Caco-2 (cell line): ENCODE measurements at regions not wholly inside any gene's neighbourhood (a gene's known extent, or its start where the extent isn't known, plus 50 kb on each side); places are given as distances from the start of the nearest gene placed in this dataset.

Experiments
- BruUV-seq: library from RNA; stranded (reverse); fragments of 400-500 nt; replicated peaks from 2 replicates; lab custom pipeline; 2021; lab: Mats Ljungman, UMichigan
- CTCF ChIA-PET: fragments of 300-600 bp; sonication (Branson Sonifier 250); formaldehyde crosslinking; loops from one replicate; lab custom pipeline; 2022; ENCODE audit warnings: antibody characterized with exemption; lab: Charles Lee
- POLR2A ChIA-PET: fragments of 300-600 bp; sonication (Branson Sonifier 250); formaldehyde crosslinking; loops from one replicate; lab custom pipeline; 2022; ENCODE audit warnings: antibody characterized with exemption; lab: Charles Lee
- DNase-seq, 2 experiments: peaks; one replicate each; pipeline versions ENCODE4 v3.0.0 to v3.0.0-alpha.2; 2020 to 2022
- H3K27me3 ChIP-seq: replicated peaks from 2 replicates; pipeline ENCODE4 v1.6.0; 2011; ENCODE audit warnings: low read length; ENCODE audit not compliant: control insufficient read depth, insufficient read depth
- H3K36me3 ChIP-seq: 2 replicates; pipeline ENCODE4 v1.5.1; 2011; ENCODE audit warnings: low read length; ENCODE audit not compliant: control insufficient read depth, insufficient read depth
- H3K4me1 ChIP-seq: fragments of 250-450 bp; sonication (Bioruptor Pico); 2 replicates; pipeline ENCODE4 v1.5.1; 2020; ENCODE audit warnings: mild to moderate bottlenecking
- H3K4me3 ChIP-seq: 2 replicates; pipeline ENCODE4 v1.5.1; 2011; ENCODE audit warnings: low read depth, mild to moderate bottlenecking, control low read depth, low read length
- H3K9me3 ChIP-seq: fragments of 250-450 bp; sonication (Bioruptor Pico); 2 replicates; pipeline ENCODE4 v1.5.1; 2020; ENCODE audit warnings: mild to moderate bottlenecking, moderate library complexity
- H3K27ac Mint-ChIP-seq: one replicate; pipeline ENCODE4 v1.8.0; 2022; ENCODE audit warnings: mixed read lengths; ENCODE audit not compliant: unreplicated experiment
- H3K27me3 Mint-ChIP-seq: one replicate; pipeline ENCODE4 v1.8.0; 2022; ENCODE audit warnings: mixed read lengths; ENCODE audit not compliant: insufficient read depth, unreplicated experiment
- H3K36me3 Mint-ChIP-seq: one replicate; pipeline ENCODE4 v1.8.0; 2022; ENCODE audit warnings: mild to moderate bottlenecking, mixed read lengths; ENCODE audit not compliant: insufficient read depth, unreplicated experiment
- H3K4me1 Mint-ChIP-seq: one replicate; pipeline ENCODE4 v1.8.0; 2022; ENCODE audit warnings: low read depth, mixed read lengths; ENCODE audit not compliant: unreplicated experiment
- H3K4me3 Mint-ChIP-seq: one replicate; pipeline ENCODE4 v1.8.0; 2022; ENCODE audit warnings: mild to moderate bottlenecking, moderate library complexity, mixed read lengths; ENCODE audit not compliant: unreplicated experiment
- H3K9me3 Mint-ChIP-seq: one replicate; pipeline ENCODE4 v1.8.0; 2022; ENCODE audit warnings: mixed read lengths; ENCODE audit not compliant: unreplicated experiment
- intact Hi-C: fragments of 100-400 bp; cut with micrococcal nuclease; formaldehyde crosslinking; loops from one replicate; pipeline ENCODE4 v1.10.0; 2022; ENCODE audit not compliant: unreplicated experiment
- TF ChIP-seq, protein P1 (sequence below), 2 experiments: fragments of 200-600 bp in 1 of 2; IDR thresholded peaks; 1 replicate in 1 of 2; 2 replicates in 1 of 2; pipeline versions ENCODE4 v1.5.1 to v1.8.0; 2011 to 2022; ENCODE audit warnings: antibody characterized with exemption in 1 of 2, control low read depth in 1 of 2, inconsistent platforms in 1 of 2, low read depth in 1 of 2, low read length in 1 of 2, mild to moderate bottlenecking in 1 of 2, moderate library complexity in 1 of 2; ENCODE audit not compliant: insufficient read depth in 1 of 2, severe bottlenecking in 1 of 2, unreplicated experiment in 1 of 2

DNA sequence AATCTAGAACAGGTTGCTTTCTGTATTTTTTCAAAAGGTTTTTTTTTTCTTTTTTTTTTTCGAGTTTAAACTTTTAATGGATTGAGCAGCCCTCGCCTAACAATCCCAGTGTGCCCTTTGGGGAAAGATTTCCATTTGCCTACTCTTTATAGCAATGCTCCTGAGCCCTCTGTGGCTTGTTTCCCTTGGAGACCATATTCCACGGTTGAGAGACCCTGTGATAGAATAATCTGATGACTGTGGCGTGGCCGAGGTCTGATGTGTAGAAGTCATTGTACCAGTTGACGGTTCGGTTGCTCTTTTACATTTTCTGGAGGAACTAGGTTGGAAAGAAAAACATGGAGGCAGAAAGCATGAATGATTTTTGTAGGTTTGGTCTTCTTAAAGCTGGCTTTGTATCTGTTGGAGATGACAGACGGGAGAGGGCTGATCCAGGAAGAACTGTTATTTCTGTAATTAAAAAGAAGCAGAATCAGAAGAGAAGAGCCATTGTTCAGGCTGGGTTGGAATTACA is 305.7 kb upstream of the NRIP1 start:
- Mint-ChIP-seq H3K27me3 (no peaks in the 10 kb centered on the region), H3K4me1 (peaks cover 5% of the 10 kb centered on the region), H3K27ac (no peak overlapping the region), H3K9me3 (peaks cover 10% of the 10 kb centered on the region), H3K36me3 (no peaks in the 10 kb centered on the region), H3K4me3 (no peak overlapping the region)
- POLR2A ChIA-PET = no interaction called here
- Histone ChIP-seq H3K27me3 (no peaks in the 10 kb centered on the region), H3K4me1 (no peaks in the 10 kb centered on the region), H3K4me3 (no peak overlapping the region), H3K9me3 (no peaks in the 10 kb centered on the region), H3K36me3 (no peaks in the 10 kb centered on the region)
- TF ChIP-seq, protein P1, sequence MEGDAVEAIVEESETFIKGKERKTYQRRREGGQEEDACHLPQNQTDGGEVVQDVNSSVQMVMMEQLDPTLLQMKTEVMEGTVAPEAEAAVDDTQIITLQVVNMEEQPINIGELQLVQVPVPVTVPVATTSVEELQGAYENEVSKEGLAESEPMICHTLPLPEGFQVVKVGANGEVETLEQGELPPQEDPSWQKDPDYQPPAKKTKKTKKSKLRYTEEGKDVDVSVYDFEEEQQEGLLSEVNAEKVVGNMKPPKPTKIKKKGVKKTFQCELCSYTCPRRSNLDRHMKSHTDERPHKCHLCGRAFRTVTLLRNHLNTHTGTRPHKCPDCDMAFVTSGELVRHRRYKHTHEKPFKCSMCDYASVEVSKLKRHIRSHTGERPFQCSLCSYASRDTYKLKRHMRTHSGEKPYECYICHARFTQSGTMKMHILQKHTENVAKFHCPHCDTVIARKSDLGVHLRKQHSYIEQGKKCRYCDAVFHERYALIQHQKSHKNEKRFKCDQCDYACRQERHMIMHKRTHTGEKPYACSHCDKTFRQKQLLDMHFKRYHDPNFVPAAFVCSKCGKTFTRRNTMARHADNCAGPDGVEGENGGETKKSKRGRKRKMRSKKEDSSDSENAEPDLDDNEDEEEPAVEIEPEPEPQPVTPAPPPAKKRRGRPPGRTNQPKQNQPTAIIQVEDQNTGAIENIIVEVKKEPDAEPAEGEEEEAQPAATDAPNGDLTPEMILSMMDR (IDR thresholded peaks at IDR 0.05; ENCODE audit: insufficient read depth in 1 of 2, low read depth in 1 of 2, low read length in 1 of 2, severe bottlenecking in 1 of 2, unreplicated experiment in 1 of 2) = no peak
- CTCF ChIA-PET = no interaction called here
- BruUV-seq = no TSS peak
- intact Hi-C loops = no loop called here
- DNase-seq = no peak

DNA sequence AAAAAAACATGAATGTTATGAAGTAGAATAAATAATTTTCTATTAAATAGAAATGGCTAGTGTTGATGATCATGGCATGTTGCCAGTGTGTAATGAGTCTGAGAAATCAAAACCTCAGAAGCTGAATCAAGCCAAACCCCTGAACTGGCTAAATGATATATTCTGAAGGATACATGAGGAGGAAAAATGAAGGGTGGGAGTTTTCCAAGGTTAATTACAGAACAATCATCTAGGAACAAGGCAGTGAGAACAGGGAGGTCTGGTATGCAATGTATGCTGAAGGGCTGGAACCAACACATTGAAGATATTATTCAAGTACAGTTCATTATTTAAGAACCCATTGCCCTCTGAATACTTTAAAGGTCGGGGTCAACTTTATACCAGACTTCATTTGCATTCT is 309.1 kb upstream of the NRIP1 start:
- no peak for DNase-seq
- Mint-ChIP-seq H3K9me3 (no peaks in the 10 kb centered on the region), H3K27me3 (no peaks in the 10 kb centered on the region), H3K4me1 (no peaks in the 10 kb centered on the region), H3K4me3 (no peak overlapping the region), H3K36me3 (no peaks in the 10 kb centered on the region), H3K27ac (no peak overlapping the region)
- no peaks in the 10 kb centered on the region for H3K36me3 ChIP-seq
- no peaks in the 10 kb centered on the region for H3K27me3 ChIP-seq
- no peaks in the 10 kb centered on the region for H3K4me1 ChIP-seq
- TF ChIP-seq, protein P1 (IDR thresholded peaks at IDR 0.05; ENCODE audit: insufficient read depth in 1 of 2, low read depth in 1 of 2, low read length in 1 of 2, severe bottlenecking in 1 of 2, unreplicated experiment in 1 of 2) = no peak
- no peaks in the 10 kb centered on the region for H3K9me3 ChIP-seq
- intact Hi-C loops = no loop called here
- BruUV-seq = no TSS peak
- POLR2A ChIA-PET = no interaction called here
- H3K4me3 ChIP-seq = no peak overlapping the region
- CTCF ChIA-PET = no interaction called here

DNA sequence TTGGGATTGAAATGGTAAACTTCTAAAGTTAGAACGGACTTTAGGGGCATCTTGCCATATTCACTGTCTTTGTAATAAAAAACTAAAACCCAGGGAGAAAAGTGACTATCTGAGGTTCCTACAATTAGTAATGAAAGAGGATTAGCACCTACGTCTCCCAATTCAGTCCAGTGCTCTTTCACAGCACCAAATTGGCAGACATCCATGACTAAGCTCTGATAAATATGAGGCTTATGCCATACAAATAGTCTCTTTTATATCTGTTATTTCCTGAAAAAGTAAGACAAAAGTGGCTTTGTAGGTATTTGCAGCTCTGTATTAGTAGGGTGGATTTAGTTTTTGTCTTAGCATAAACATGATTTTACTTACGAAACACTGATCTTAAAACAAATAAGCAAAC is 315.0 kb upstream of the NRIP1 start:
- Mint-ChIP-seq H3K9me3 (no peaks in the 10 kb centered on the region), H3K4me1 (no peaks in the 10 kb centered on the region)

More for the DNA sequence above, 315.0 kb upstream of the NRIP1 start:
- Histone ChIP-seq H3K4me3 (no peak overlapping the region), H3K4me1 (no peaks in the 10 kb centered on the region), H3K9me3 (no peaks in the 10 kb centered on the region), H3K27me3 (no peaks in the 10 kb centered on the region), H3K36me3 (no peaks in the 10 kb centered on the region)
- no peak for DNase-seq
- no TSS peak for BruUV-seq
- ChIA-PET POLR2A (no interaction called here), CTCF (no interaction called here)
- intact Hi-C loops = no loop called here
- no peak overlapping the region for H3K27ac Mint-ChIP-seq
- H3K36me3 Mint-ChIP-seq = no peaks in the 10 kb centered on the region
- H3K27me3 Mint-ChIP-seq = no peaks in the 10 kb centered on the region
- H3K4me3 Mint-ChIP-seq = no peak overlapping the region
- TF ChIP-seq, protein P1 (IDR thresholded peaks at IDR 0.05; ENCODE audit: insufficient read depth in 1 of 2, low read depth in 1 of 2, low read length in 1 of 2, severe bottlenecking in 1 of 2, unreplicated experiment in 1 of 2) = no peak
